GM12891 (cell line): ENCODE measurements at regions not wholly inside any gene's neighbourhood (a gene's known extent, or its start where the extent isn't known, plus 50 kb on each side); places are given as distances from the start of the nearest gene placed in this dataset.

Experiments
- PAX5 ChIP-seq: IDR thresholded peaks from 2 replicates; pipeline ENCODE4 v1.6.1; 2011; ENCODE audit warnings: low read length, moderate library complexity, mild to moderate bottlenecking; ENCODE audit not compliant: insufficient read depth, severe bottlenecking
- POLR2A ChIP-seq: IDR thresholded peaks from 2 replicates; pipeline ENCODE4 v1.6.1; 2011; ENCODE audit warnings: low read depth, low read length, control low read depth
- POLR2AphosphoS5 ChIP-seq: IDR thresholded peaks from 2 replicates; pipeline ENCODE4 v1.6.1; 2011; ENCODE audit warnings: low read depth, low read length, control low read depth
- TAF1 ChIP-seq: IDR thresholded peaks from 2 replicates; pipeline ENCODE4 v1.6.1; 2011; ENCODE audit warnings: low read depth, low read length, control low read depth

DNA sequence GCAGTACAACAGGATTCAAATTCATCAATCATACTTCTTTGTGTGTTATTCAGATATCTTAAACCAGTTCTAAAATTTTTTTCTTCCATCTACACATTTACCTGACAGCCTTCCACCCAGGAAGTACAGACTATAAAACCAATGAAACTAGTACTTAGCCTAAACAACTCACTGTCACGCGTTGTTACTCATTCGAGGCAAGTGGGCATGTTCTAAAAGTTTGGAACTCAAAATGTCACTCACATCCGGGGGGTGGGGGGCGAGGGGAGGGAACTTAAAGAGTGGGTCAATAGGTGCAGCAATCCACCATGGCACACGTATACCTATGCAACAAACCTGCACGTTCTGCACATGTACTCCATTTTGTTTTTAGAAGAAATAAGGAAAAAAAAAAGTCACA, 90.4 kb upstream of the PLEKHM1 start:
- TF ChIP-seq POLR2AphosphoS5 (no peak), POLR2A (no peak), TAF1 (no peak), PAX5 (no peak)
